A549 (cell line): ENCODE measurements at regions not wholly inside any gene's neighbourhood (a gene's known extent, or its start where the extent isn't known, plus 50 kb on each side); places are given as distances from the start of the nearest gene placed in this dataset.
A peak's percentile ranks its signal among the peaks of the same experiment; 100 is the strongest.

Experiments
- ATAC-seq, 2 experiments: fragments of 200-7000 bp in 1 of 2; fragments of >200 bp in 1 of 2; cut with Nextera tagmentation in 1 of 2; cut with Tn5 transposase in 1 of 2; 3 replicates each; pipeline versions ENCODE4 v1.8.0 to v1.9.1; 2018 to 2020; ENCODE audit warnings: mild to moderate bottlenecking in 1 of 2, moderate library complexity in 1 of 2
- CTCF ChIA-PET: fragments of 300-600 bp; sonication (Branson Sonifier 250); formaldehyde crosslinking; extraction: SDS; loops from one replicate; lab custom pipeline; 2021; ENCODE audit warnings: antibody characterized with exemption, inconsistent platforms; lab: Yijun Ruan, JAX
- POLR2A ChIA-PET: fragments of 350-600 bp; formaldehyde crosslinking; extraction: SDS; loops from one replicate; lab custom pipeline; 2021; ENCODE audit warnings: antibody characterized with exemption, inconsistent platforms; lab: Yijun Ruan, JAX
- DNase-seq, 2 experiments: peaks; one replicate each; pipeline versions ENCODE4 v3.0.0 to v3.0.0-alpha.2; 2011 to 2016; ENCODE audit warnings: low read depth in 1 of 2, low spot score in 1 of 2
- FAIRE-seq: peaks from 2 replicates; lab custom pipeline; 2011; peaks lifted over from hg19 to GRCh38; lab: Jason Lieb, UNC
- H3K27ac ChIP-seq, 2 experiments: fragments of >200 bp; sonication (Bioruptor Twin); formaldehyde crosslinking; 3 replicates each; pipeline ENCODE4 v1.5.1; 2016 to 2017
- H3K4me1 ChIP-seq: fragments of >200 bp; sonication (Bioruptor Twin); formaldehyde crosslinking; 3 replicates; pipeline ENCODE4 v1.6.1; 2016
- H3K4me2 ChIP-seq: fragments of >200 bp; sonication (Bioruptor Twin); formaldehyde crosslinking; 3 replicates; pipeline ENCODE4 v1.6.1; 2016
- H3K4me3 ChIP-seq: fragments of >200 bp; sonication (Bioruptor Twin); formaldehyde crosslinking; 3 replicates; pipeline ENCODE4 v1.5.1; 2016
- H3K9me3 ChIP-seq: fragments of >200 bp; sonication (Bioruptor Twin); formaldehyde crosslinking; 3 replicates; pipeline ENCODE4 v1.6.1; 2016
- CBX2 ChIP-seq: fragments of 200-600 bp; sonication (generic); IDR thresholded peaks from 2 replicates; pipeline ENCODE4 v1.6.1; 2016; ENCODE audit warnings: low read depth, mild to moderate bottlenecking, borderline replicate concordance
- CBX8 ChIP-seq: fragments of 200-600 bp; sonication (generic); IDR thresholded peaks from 2 replicates; pipeline ENCODE4 v1.6.1; 2016
- CEBPB ChIP-seq, 2 experiments: fragments of >200 bp in 1 of 2; sonication (Bioruptor Twin) in 1 of 2; formaldehyde crosslinking in 1 of 2; IDR thresholded peaks; 2 replicates each; pipeline ENCODE4 v1.6.1; 2012 to 2016
- CHD2 ChIP-seq: fragments of 150-350 bp; IDR thresholded peaks from 2 replicates; pipeline ENCODE4 v1.6.1; 2014; ENCODE audit warnings: low read length; ENCODE audit not compliant: partially characterized antibody
- CHD4 ChIP-seq: fragments of 200-600 bp; sonication (generic); IDR thresholded peaks from 2 replicates; pipeline ENCODE4 v1.6.1; 2016; ENCODE audit warnings: antibody characterized with exemption, mild to moderate bottlenecking, borderline replicate concordance
- HEYL ChIP-seq: fragments of 250-450 bp; sonication (Bioruptor Pico); IDR thresholded peaks from 2 replicates; pipeline ENCODE4 v1.8.0; 2021; ENCODE audit warnings: mild to moderate bottlenecking, moderate library complexity
- HOXA7 ChIP-seq: fragments of 250-450 bp; sonication (Bioruptor Pico); IDR thresholded peaks from 2 replicates; pipeline ENCODE4 v1.5.0; 2020; ENCODE audit warnings: mild to moderate bottlenecking, moderate library complexity
- HOXB13 ChIP-seq: fragments of 250-450 bp; sonication (Bioruptor Pico); IDR thresholded peaks from 2 replicates; pipeline ENCODE4 v1.5.0; 2020; ENCODE audit warnings: low read depth, mild to moderate bottlenecking, moderate library complexity
- JUN ChIP-seq, 2 experiments: fragments of >200 bp; sonication (Bioruptor Twin); formaldehyde crosslinking; IDR thresholded peaks; 2 replicates in 1 of 2; 3 replicates in 1 of 2; pipeline ENCODE4 v1.6.1; 2016 to 2017
- MYC ChIP-seq: IDR thresholded peaks from 2 replicates; pipeline ENCODE4 v1.6.1; 2012; ENCODE audit warnings: mild to moderate bottlenecking, inconsistent platforms, low read length, improper control_type of control experiment, borderline replicate concordance
- NPAS2 ChIP-seq: fragments of 250-450 bp; sonication (Bioruptor Pico); IDR thresholded peaks from 2 replicates; pipeline ENCODE4 v1.8.0; 2022; ENCODE audit warnings: mild to moderate bottlenecking, moderate library complexity, borderline replicate concordance
- PHF8 ChIP-seq: fragments of 200-600 bp; sonication (generic); IDR thresholded peaks from 2 replicates; pipeline ENCODE4 v1.6.1; 2016; ENCODE audit warnings: low read depth, mild to moderate bottlenecking, antibody characterized with exemption, moderate library complexity, borderline replicate concordance
- POLR2A ChIP-seq: IDR thresholded peaks from 2 replicates; pipeline ENCODE4 v1.6.1; 2012; ENCODE audit warnings: mild to moderate bottlenecking, low read length
- RAD21 ChIP-seq, 2 experiments: fragments of >200 bp in 1 of 2; sonication (Bioruptor Twin) in 1 of 2; formaldehyde crosslinking in 1 of 2; IDR thresholded peaks in 1 of 2; conservative IDR thresholded peaks in 1 of 2; 2 replicates in 1 of 2; 3 replicates in 1 of 2; pipeline ENCODE4 v1.6.1; 2012 to 2018; ENCODE audit warnings: inconsistent platforms in 1 of 2
- SMC3 ChIP-seq: fragments of >200 bp; sonication (Bioruptor Twin); formaldehyde crosslinking; IDR thresholded peaks from 3 replicates; pipeline ENCODE4 v1.6.1; 2018; ENCODE audit warnings: inconsistent platforms
- ZC3H11A ChIP-seq: fragments of 450-650 bp; IDR thresholded peaks from 2 replicates; pipeline ENCODE4 v1.6.1; 2014; ENCODE audit warnings: antibody characterized with exemption, mild to moderate bottlenecking
- ZFP36 ChIP-seq: fragments of 450-650 bp; IDR thresholded peaks from 2 replicates; pipeline ENCODE4 v1.6.1; 2014; ENCODE audit warnings: borderline replicate concordance; ENCODE audit not compliant: partially characterized antibody
- WGBS: methylation state at CpG from one replicate; pipeline ENCODE4 v1.1.6; 2017; ENCODE audit errors: missing lambda C conversion rate; 5-methylcytosine and 5-hydroxymethylcytosine counted together
- TF ChIP-seq, protein P1 (sequence below): fragments of >200 bp; sonication (Bioruptor Twin); formaldehyde crosslinking; IDR thresholded peaks from 3 replicates; pipeline ENCODE4 v1.5.1; 2016
- TF ChIP-seq, protein P2 (sequence below): IDR thresholded peaks from 2 replicates; pipeline ENCODE4 v1.6.1; 2012; ENCODE audit warnings: low read depth, borderline replicate concordance
- TF ChIP-seq, protein P3 (sequence below): fragments of >200 bp; sonication (Bioruptor Twin); formaldehyde crosslinking; IDR thresholded peaks from 3 replicates; pipeline ENCODE4 v1.6.1; 2016
- TF ChIP-seq, protein P4 (sequence below): IDR thresholded peaks from 2 replicates; pipeline ENCODE4 v1.6.1; 2012
- TF ChIP-seq, protein P5 (sequence below): fragments of 450-650 bp; IDR thresholded peaks from 2 replicates; pipeline ENCODE4 v1.6.1; 2014; ENCODE audit warnings: antibody characterized with exemption
- TF ChIP-seq, protein P6 (sequence below): fragments of >200 bp; sonication (Bioruptor Twin); formaldehyde crosslinking; IDR thresholded peaks from 2 replicates; pipeline ENCODE4 v1.6.1; 2016

DNA sequence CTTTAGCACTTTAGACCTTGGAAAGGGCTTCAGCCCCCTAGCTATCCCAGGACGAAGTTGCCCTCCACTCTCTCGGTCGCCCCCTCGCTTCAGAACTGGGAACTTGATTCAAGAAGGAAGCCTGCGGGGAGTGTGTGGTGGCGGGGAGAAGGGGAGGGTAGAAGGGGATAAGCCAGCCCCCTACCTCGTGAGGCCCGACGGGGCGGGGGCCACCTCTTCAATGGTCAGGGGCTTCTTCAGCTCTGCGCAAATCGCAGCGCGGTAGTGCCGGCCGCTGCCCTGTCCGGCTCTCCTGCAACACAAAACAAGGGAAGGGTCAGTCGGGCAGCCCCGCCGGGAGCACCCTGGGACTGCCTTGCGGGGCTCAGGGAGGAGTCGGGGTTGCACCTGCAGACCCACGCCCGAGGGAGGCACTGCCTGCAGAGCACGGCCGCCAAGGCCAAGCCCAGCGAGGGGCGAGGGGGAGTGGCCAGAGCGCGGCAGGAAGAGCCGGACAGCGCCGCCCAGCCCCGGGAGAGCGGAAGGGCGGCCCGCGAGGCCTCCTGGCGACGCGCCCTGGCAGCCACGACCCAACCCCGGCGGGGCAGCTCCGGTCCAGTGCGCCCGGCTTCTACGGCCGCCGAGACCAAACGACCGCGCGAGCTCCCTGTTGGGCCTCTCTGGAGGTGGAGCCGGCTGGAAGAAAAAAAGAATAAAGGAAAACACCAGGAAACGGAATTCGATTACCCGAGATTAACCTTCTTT is 56.2 kb upstream of the RASAL2 start:
- ChIA-PET POLR2A (interaction anchor here (0.7 to 1.5 kb wide), 9 partner anchors 14 to 262 kb away, joined by 3 to 8 read pairs (median 3); partner anchors contain the start of genes RASAL2 and SEC16B), CTCF (interaction anchor here (0.6 to 3.7 kb wide), 51 partner anchors 9 to 847 kb away, joined by 3 to 24 read pairs (median 4); partner anchors contain the start of genes RASAL2 and SEC16B)
- Histone ChIP-seq H3K4me1 (peaks cover 10% of the 10 kb centered on the region), H3K4me3 (peak overlapping the region; percentile 59), H3K4me2 (peak overlapping the region; percentile 90), H3K9me3 (no peaks in the 10 kb centered on the region)
- peak; percentile 83 to 88 for DNase-seq
- 11% methylated on average over 45 of the region's 58 CpGs for WGBS
- ATAC-seq, result peak; percentile 99
- TF ChIP-seq, protein P1, sequence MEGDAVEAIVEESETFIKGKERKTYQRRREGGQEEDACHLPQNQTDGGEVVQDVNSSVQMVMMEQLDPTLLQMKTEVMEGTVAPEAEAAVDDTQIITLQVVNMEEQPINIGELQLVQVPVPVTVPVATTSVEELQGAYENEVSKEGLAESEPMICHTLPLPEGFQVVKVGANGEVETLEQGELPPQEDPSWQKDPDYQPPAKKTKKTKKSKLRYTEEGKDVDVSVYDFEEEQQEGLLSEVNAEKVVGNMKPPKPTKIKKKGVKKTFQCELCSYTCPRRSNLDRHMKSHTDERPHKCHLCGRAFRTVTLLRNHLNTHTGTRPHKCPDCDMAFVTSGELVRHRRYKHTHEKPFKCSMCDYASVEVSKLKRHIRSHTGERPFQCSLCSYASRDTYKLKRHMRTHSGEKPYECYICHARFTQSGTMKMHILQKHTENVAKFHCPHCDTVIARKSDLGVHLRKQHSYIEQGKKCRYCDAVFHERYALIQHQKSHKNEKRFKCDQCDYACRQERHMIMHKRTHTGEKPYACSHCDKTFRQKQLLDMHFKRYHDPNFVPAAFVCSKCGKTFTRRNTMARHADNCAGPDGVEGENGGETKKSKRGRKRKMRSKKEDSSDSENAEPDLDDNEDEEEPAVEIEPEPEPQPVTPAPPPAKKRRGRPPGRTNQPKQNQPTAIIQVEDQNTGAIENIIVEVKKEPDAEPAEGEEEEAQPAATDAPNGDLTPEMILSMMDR, result peak; percentile 47
- no peak for TF ChIP-seq HOXA7
- no peak for TF ChIP-seq HEYL (CRISPR knock-in tag)
- TF ChIP-seq, protein P2, sequence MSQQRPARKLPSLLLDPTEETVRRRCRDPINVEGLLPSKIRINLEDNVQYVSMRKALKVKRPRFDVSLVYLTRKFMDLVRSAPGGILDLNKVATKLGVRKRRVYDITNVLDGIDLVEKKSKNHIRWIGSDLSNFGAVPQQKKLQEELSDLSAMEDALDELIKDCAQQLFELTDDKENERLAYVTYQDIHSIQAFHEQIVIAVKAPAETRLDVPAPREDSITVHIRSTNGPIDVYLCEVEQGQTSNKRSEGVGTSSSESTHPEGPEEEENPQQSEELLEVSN, result peak; percentile 62
- TF ChIP-seq POLR2A, result peak; percentile 81
- TF ChIP-seq, protein P3, sequence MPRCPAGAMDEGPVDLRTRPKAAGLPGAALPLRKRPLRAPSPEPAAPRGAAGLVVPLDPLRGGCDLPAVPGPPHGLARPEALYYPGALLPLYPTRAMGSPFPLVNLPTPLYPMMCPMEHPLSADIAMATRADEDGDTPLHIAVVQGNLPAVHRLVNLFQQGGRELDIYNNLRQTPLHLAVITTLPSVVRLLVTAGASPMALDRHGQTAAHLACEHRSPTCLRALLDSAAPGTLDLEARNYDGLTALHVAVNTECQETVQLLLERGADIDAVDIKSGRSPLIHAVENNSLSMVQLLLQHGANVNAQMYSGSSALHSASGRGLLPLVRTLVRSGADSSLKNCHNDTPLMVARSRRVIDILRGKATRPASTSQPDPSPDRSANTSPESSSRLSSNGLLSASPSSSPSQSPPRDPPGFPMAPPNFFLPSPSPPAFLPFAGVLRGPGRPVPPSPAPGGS, result 0 out of 3 replicates have a peak, but pooled peaks have one; percentile 46
- peak; percentile 56; the same call in 1 of the 2 replicates for TF ChIP-seq MYC
- peak in 1 of 2 experiments; percentile 72; a peak in 3 of 5 replicates for TF ChIP-seq JUN (IDR thresholded peaks at IDR 0.05)
- TF ChIP-seq CBX2, result no peak
- no peak for TF ChIP-seq NPAS2 (CRISPR knock-in tag)
- no peak for TF ChIP-seq CHD4
- no peak for TF ChIP-seq ZFP36
- 0 out of 2 replicates have a peak, but pooled peaks have one; percentile 17 for TF ChIP-seq HOXB13
- TF ChIP-seq SMC3, result peak; percentile 52; the same call in 2 of the 3 replicates
- TF ChIP-seq RAD21 (conservative IDR thresholded peaks at IDR 0.05 in 1 of 2, IDR thresholded peaks at IDR 0.05 in 1 of 2), result peak in 1 of 2 experiments; percentile 36; a peak in 2 of 5 replicates
- TF ChIP-seq PHF8, result peak; percentile 78
- TF ChIP-seq, protein P4, sequence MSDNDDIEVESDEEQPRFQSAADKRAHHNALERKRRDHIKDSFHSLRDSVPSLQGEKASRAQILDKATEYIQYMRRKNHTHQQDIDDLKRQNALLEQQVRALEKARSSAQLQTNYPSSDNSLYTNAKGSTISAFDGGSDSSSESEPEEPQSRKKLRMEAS, result peak; percentile 80
- TF ChIP-seq CHD2, result no peak
- TF ChIP-seq, all 56 proteins: peak for 11
- H3K27ac ChIP-seq, result peak overlapping the region; percentile 85 to 89
- FAIRE-seq, result no peak

DNA sequence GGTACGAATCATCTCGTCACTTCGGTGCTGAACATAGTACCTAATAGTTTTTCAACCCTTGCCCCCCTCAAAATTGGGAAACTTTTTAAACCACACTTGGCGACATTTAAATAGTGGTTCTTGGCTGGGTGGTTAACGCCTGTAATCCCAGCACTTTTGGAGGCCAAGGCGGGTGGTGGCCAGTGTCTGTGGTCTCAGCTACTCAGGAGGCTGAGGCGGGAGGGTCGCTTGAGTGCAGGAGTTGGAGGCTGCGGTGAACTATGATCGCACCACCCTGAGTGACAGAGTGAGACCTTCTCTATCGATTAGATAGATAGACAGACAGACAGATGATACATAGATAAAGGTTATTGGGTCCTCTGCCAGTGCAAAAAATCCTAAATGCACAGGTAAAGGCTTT is 55.5 kb upstream of the RASAL2 start:
- H3K9me3 ChIP-seq, result no peaks in the 10 kb centered on the region
- H3K4me2 ChIP-seq, result peak overlapping the region; percentile 90
- ChIA-PET POLR2A (interaction anchor here (0.7 to 1.5 kb wide), 4 partner anchors 56 to 200 kb away, joined by 3 to 8 read pairs (median 3); partner anchors contain the start of gene RASAL2), CTCF (interaction anchor here (0.6 to 3.7 kb wide), 31 partner anchors 9 to 598 kb away, joined by 3 to 24 read pairs (median 4); partner anchors contain the start of genes RASAL2 and SEC16B)
- peak overlapping the region; percentile 59 for H3K4me3 ChIP-seq
- 79% methylated on average over 11 of the region's 11 CpGs for WGBS
- DNase-seq (no peak), ATAC-seq (no peak), FAIRE-seq (no peak)
- H3K27ac ChIP-seq, result peak overlapping the region; percentile 85 to 89
- peaks cover 10% of the 10 kb centered on the region for H3K4me1 ChIP-seq
- TF ChIP-seq NPAS2 (CRISPR knock-in tag) (no peak), ZC3H11A (no peak), CEBPB (IDR thresholded peaks at IDR 0.05) (no peak), JUN (IDR thresholded peaks at IDR 0.05) (no peak), CBX8 (no peak), POLR2A (no peak)
- TF ChIP-seq, protein P5, sequence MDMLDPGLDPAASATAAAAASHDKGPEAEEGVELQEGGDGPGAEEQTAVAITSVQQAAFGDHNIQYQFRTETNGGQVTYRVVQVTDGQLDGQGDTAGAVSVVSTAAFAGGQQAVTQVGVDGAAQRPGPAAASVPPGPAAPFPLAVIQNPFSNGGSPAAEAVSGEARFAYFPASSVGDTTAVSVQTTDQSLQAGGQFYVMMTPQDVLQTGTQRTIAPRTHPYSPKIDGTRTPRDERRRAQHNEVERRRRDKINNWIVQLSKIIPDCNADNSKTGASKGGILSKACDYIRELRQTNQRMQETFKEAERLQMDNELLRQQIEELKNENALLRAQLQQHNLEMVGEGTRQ, result no peak
- TF ChIP-seq, protein P6, sequence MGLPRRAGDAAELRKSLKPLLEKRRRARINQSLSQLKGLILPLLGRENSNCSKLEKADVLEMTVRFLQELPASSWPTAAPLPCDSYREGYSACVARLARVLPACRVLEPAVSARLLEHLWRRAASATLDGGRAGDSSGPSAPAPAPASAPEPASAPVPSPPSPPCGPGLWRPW, result no peak
